MG63 (cell line): ENCODE measurements at regions not wholly inside any gene's neighbourhood (a gene's known extent, or its start where the extent isn't known, plus 50 kb on each side); places are given as distances from the start of the nearest gene placed in this dataset.
"Not testable (repeated sequence)": the region's sequence is repeated elsewhere in the genome, so short reads cannot be mapped to it uniquely, and the experiment has no call there.

ENCODE experiments used
- DNase-seq: peaks from one replicate; pipeline ENCODE4 v3.0.0-alpha.2; 2020
- H3K27me3 ChIP-seq: fragments of 250-450 bp; sonication (Bioruptor Pico); 2 replicates; pipeline ENCODE4 v1.5.1; 2020; ENCODE audit warnings: mild to moderate bottlenecking, moderate library complexity
- H3K36me3 ChIP-seq: fragments of 250-450 bp; sonication (Bioruptor Pico); 2 replicates; pipeline ENCODE4 v1.5.1; 2020; ENCODE audit warnings: mild to moderate bottlenecking, moderate library complexity
- H3K4me3 ChIP-seq: fragments of 250-450 bp; sonication (Bioruptor Pico); 2 replicates; pipeline ENCODE4 v1.5.1; 2020; ENCODE audit warnings: mild to moderate bottlenecking, moderate library complexity
- H3K9me3 ChIP-seq: fragments of 250-450 bp; sonication (Bioruptor Pico); 2 replicates; pipeline ENCODE4 v1.5.1; 2020; ENCODE audit warnings: mild to moderate bottlenecking, moderate library complexity

DNA sequence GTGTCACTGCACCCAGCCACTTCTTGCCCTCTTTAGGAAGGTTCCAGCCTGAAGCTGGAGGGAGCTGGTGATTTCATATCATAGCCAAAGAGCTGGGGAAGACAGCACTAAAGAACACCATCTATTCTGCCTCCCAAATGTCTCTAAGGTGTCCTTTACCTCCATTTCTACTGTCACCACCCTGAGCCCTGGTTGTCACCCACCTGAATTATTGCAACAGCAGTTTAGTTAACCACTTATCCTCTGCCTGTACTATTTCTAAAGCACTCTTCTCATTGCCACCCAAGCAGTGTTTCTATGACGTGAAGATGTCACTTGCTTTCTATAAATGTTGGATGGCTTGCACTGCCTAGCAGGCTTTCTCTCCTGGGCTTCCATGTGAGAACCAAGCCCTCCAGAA lies 69.4 kb upstream of the EED start:
- H3K27me3 ChIP-seq, result no peaks in the 10 kb centered on the region
- H3K4me3 ChIP-seq, result no peak overlapping the region

DNA sequence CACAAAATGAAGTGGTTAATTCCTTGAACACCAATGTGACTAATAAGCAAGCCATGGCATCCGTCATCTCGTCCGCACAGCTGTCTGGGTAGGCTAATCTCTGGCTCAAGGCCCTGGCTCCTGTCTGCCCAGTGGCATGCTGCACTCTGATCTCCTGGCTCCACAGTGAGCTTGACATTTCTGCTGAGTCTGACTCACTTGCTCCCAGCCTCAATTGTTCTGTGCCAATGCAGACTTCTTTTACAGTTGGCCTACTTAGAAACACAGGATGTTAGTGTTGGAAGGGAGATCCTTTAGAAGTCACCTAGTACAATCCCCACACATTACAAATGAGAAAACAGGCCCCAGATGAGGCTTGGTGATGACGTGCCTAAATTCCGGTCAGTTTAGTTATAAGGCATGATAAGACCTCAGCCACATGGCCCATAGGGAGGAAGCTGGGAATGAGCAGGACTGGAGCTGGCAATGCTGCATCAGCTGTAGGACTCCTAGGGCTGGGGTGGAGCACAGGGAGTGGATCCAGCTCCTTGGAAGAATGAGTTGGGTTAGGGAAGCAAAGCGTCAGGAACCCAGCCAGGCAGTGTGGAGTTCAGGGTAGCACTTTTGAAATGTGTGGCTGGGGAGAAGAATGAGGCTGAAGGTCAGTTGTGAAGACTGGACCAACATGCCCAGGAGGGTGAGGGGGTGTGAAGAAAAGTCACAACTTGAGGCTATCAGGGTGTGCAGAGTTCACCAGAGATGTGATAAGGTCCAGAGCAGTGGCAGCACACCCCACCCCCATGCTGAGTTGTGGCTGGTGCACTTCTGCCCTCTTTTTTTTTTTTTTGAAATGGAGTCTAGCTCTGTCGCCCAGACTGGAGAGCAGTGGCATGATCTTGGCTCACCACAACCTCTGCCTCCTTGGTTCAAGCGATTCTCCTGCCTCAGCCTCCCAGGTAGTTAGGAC lies 70.2 kb upstream of the EED start:
- H3K9me3 ChIP-seq, result 0 out of 2 replicates have a peak, but pooled peaks cover 2% of the 10 kb centered on the region
- no peaks in the 10 kb centered on the region for H3K27me3 ChIP-seq
- H3K36me3 ChIP-seq, result no peaks in the 10 kb centered on the region
- DNase-seq, result peak; percentile 99
- no peak overlapping the region for H3K4me3 ChIP-seq

More for the DNA sequence above, 69.4 kb upstream of the EED start:
- Histone ChIP-seq H3K36me3 (no peaks in the 10 kb centered on the region), H3K9me3 (0 out of 2 replicates have a peak, but pooled peaks cover 2% of the 10 kb centered on the region)
- DNase-seq, result no peak

DNA sequence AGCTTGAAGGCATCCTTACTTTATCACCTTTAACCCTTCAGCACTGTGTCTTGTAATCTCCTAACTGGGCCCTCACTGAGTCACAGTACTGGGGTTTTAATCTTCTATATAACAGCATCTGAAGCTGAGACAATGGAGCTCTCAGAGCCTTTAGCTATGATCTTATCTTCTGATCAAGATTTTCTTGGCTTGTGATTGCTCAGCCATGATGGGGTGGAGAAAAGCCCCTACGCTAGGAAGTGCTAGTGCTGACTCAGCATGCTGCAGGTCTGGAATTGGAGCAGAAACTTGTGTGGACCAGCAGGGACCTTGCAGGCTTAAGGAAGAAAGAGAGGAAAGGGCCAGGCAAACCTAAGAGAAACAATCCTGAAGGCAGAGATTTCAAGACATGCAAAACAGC lies 71.7 kb upstream of the EED start:
- no peak overlapping the region for H3K4me3 ChIP-seq
- no peaks in the 10 kb centered on the region for H3K27me3 ChIP-seq
- no peaks in the 10 kb centered on the region for H3K36me3 ChIP-seq
- H3K9me3 ChIP-seq, result no peaks in the 10 kb centered on the region
- no peak for DNase-seq

DNA sequence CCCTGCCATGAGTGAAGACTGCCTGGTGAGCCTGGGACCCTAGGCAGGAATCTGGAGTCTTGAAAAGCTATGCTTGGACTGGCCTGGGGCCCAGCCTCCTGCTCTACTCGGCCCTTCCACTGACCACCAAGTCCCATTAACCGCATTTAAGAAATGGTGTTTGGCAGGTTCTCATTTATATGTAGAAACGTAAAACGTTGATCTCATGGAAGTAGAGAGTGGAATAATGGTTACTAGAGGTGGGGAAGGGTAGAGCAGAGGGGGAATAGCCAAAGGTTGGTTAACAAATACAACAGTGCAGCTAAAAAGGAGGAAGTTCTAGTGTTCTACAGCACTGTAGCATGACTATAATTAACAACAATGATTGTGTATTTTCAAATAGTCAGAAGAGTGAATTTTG lies 72.9 kb upstream of the EED start:
- no peak overlapping the region for H3K4me3 ChIP-seq
- H3K9me3 ChIP-seq, result no peaks in the 10 kb centered on the region
- no peak for DNase-seq
- no peaks in the 10 kb centered on the region for H3K36me3 ChIP-seq
- no peaks in the 10 kb centered on the region for H3K27me3 ChIP-seq

DNA sequence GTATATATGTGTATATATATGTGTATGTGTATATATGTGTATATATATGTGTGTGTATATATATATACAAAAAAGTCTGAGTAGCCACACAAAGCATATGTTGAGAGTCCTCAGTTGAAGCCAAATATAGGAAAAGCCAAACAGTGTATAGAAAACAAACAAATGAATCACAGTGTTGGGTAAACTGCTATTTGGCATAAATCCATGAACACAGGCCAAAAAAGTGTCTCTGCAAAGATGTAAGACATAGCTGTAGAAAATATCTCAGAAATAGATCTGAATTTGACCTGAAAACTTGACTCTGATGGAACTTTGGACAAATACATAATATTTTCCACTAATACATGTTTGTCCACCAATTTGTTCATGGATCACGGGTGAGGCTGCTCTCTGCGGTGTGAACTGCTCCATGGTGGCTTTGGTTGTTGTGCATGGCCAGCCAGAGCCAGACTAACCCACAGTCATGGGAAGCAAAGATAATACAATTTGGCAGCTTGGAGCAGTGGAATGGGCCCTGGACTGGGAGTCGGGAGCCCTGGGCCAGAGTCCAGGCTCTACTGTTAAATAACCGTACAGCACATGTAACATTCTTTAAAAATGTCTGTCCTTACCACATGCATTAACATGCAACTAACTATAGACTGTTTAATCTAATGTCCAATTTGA lies 76.9 kb upstream of the EED start:
- Histone ChIP-seq H3K36me3 (no peaks in the 10 kb centered on the region), H3K4me3 (no peak overlapping the region), H3K9me3 (no peaks in the 10 kb centered on the region), H3K27me3 (no peaks in the 10 kb centered on the region)
- DNase-seq, result peak; percentile 19

DNA sequence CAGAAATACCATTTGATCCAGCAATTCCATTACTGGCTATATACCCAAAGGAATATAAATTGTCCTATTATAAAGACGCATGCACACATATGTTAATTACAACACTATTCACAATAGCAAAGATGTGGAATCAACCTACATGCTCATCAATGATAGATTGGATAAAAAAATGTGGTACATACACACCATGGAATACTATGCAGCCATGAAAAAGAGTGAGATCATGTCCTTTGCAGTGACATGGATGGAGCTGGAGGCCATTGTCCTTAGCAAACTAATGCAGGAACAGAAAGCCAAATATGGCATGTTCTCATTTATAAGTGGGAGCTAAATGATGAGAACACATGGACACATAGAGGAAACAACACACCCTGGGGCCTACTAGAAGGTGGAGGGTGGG lies 78.3 kb upstream of the EED start:
- DNase-seq, H3K36me3 ChIP-seq, H3K27me3 ChIP-seq, H3K9me3 ChIP-seq, H3K4me3 ChIP-seq: not testable (repeated sequence)

DNA sequence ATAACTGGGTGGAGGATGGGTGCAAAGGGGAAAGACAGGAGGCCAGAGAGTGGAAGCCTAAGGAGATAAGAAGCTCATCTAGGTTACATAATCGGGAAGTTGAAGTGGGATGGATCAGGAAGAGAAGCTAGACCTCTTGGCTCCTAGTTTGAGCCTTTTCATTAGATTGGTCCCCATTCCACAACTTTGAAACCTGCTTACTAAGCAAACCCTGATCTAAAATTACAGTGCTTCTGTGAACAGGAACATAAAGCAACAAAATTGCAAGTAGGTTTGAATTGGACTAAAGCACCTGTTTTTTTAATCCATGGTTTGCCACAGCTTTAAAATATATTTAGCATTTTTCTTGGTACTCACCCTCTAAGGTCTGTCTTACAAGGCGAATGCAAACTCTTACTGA lies 80.4 kb upstream of the EED start:
- DNase-seq, result no peak
- no peaks in the 10 kb centered on the region for H3K27me3 ChIP-seq
- no peak overlapping the region for H3K4me3 ChIP-seq
- no peaks in the 10 kb centered on the region for H3K36me3 ChIP-seq
- H3K9me3 ChIP-seq, result no peaks in the 10 kb centered on the region

DNA sequence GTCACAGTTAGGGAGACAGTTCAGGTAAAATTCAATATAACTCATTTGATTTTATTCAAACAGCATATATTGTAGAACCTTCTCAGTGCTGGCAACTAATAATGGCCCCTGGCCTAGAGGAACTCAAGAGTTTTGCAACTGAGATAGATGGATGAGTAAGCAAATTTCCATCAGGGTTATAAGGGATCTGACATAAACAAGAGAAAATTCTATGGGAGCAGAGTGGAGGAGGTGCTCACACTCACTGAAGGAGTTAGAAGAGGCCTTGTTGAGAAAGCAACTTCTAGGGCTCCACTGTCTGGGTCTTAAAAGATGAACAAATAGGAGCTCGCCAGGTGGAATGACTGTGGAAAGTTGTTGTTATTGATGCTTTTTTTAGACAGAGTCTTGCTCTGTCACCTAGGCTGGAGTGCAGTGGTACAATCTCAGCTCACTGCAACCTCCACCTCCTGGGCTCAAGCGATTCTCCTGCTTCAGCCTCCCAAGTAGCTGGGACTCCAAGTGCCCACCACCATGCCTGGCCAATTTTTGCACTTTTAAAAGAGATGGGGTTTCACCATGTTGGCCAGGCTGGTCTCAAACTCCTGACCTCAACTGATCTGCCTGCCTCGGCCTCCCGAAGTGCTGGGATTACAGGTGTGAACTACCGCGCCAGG lies 81.2 kb upstream of the EED start:
- H3K36me3 ChIP-seq, H3K9me3 ChIP-seq, DNase-seq, H3K27me3 ChIP-seq, H3K4me3 ChIP-seq: not testable (repeated sequence)

DNA sequence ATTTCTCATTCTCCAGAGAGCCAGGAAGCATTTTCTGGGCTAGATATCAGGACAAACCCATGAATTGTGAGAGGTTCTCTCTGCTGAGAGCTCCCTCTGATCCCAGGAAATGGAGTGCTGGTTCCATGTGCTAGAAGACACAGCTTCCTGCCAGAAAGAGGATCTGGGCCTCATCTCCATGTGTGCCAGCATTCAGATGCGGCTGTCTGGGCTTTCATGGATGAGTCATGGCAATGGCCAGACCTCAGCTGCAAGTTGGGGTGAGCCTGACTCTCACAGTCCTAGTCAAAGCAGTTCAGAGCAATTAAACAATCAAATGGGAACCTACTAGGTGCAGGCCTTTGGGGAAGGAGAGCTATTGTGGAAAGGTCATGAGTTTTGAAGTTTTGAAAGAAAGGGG lies 82.3 kb upstream of the EED start:
- peak; percentile 90 for DNase-seq
- H3K36me3 ChIP-seq, result no peaks in the 10 kb centered on the region
- no peak overlapping the region for H3K4me3 ChIP-seq
- no peaks in the 10 kb centered on the region for H3K9me3 ChIP-seq
- H3K27me3 ChIP-seq, result no peaks in the 10 kb centered on the region

DNA sequence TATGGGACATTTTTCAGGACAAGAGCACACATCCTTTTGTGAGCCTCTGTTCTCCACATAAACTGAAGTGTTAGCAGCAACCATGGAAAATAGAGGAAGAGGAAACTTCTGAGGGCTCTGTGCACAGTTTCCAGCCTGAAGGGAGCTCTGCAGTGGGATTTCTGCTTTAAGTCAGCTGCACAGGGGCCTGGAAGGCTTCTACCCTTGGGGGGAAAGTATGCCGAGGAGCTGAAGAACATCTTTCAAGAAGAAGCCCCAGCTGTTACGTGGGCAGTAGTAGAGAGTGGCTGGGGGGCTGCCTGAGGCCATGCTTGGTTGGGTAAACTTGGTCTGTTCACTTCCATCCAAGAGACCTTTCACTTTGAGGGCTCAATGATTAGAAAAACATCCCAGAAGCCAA lies 82.7 kb upstream of the EED start:
- H3K9me3 ChIP-seq, result no peaks in the 10 kb centered on the region
- H3K36me3 ChIP-seq, result no peaks in the 10 kb centered on the region
- no peaks in the 10 kb centered on the region for H3K27me3 ChIP-seq
- no peak for DNase-seq
- no peak overlapping the region for H3K4me3 ChIP-seq

DNA sequence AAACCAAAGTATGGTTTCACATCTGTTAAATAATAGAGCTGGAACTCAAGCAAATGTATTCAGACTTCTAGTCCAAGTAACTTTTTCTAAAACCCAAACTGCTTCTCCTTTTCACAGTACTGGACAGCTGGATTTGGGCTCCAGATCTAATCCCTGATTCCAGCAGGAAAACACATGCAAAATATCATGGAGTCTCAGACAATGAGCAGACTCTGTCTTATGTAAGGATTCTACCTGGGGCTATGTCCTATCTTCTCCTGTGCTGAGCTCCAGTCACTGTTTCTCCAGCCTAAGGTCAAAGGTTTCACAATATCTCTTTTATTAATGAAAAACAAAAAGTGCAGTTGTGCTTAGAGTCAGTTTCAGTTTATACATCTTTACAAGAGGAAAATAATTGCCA lies 83.2 kb upstream of the EED start:
- Histone ChIP-seq H3K27me3 (no peaks in the 10 kb centered on the region), H3K36me3 (no peaks in the 10 kb centered on the region), H3K9me3 (no peaks in the 10 kb centered on the region), H3K4me3 (no peak overlapping the region)
- DNase-seq, result no peak

DNA sequence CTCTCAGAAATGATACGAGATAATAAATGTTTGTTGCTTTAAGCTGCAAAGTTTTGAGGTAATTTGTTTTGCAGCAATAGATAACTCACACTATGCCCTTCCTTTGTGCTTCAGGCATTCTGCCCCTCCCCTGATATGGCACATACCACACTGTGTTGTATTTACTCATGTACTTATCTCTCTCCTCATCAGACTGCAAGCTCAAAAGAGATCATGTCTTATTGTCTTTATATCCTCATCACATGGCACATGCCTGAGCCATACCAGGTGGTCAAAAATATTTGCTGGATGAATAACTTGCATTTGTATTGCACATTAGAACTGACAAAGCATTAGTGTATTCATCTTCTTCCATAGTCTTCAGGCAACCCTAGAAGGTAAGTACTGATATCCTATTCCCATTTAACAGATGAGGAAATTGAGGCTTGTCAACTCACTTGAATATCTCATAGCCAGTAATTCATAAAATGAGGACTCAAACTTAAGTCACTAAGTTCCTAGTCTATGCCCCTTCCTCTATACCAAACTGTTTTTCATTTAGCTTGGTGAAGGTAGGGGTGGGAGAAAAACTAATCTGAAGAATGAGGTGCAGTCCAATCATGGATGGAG lies 83.9 kb upstream of the EED start:
- no peaks in the 10 kb centered on the region for H3K9me3 ChIP-seq
- H3K27me3 ChIP-seq, result no peaks in the 10 kb centered on the region
- no peak overlapping the region for H3K4me3 ChIP-seq
- peak; percentile 37 for DNase-seq
- no peaks in the 10 kb centered on the region for H3K36me3 ChIP-seq

DNA sequence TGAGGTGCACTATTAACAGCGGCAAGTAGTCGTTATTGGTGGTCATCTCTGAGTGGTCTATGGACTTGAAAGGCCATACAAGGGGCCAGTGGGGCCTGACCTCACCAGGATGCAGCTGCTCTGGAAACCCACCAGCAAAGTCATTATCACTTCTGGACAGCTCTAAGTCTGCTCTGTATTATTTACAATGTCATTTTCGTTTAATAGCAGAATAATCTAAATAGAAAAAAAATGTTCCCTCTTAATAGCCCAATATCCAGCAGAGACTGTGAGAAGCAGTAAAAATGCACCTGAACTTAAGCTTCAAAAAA lies 85.0 kb upstream of the EED start:
- Histone ChIP-seq H3K4me3 (no peak overlapping the region), H3K27me3 (no peaks in the 10 kb centered on the region), H3K36me3 (no peaks in the 10 kb centered on the region), H3K9me3 (no peaks in the 10 kb centered on the region)
- DNase-seq, result no peak

DNA sequence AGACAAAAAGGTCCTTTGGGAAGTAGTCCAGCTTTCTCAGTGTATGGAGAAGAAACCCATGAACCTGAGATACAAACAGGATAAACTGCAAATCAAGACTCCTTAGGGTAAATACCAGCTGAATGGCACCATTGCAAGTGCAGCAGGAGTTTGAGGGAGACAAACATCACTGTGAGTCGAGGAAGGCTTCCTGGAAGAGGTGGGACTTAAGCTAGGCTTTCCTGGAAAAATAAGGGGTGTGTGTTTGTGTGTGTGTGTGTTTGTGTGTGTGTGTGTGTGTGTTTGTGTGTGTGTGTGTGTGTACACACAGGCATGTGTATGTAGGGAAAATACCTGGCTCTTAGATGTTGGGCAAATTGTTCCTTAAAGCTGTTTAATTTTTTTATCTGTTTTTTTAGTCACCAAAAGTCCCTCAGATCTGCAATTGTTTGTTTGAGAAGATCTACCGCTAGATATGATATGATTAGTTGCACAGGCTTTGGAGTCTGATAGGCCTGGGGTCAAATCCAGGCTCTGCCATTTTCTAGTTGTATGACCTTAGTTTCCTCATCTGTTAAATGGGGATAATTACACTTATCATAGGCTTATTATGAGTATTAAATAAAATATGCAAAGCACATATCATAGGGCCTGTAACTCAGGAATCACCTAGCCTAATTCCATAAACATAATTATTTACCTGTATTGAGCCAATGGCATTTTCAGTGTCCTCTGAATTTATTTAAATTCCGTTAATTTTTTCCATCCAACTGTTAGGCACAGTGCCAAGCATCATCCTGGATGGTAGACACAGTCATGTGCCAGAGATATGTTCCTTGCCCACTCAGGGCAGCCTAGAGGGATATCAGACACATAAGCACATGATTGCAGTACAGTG lies 85.6 kb upstream of the EED start:
- Histone ChIP-seq H3K27me3 (no peaks in the 10 kb centered on the region), H3K4me3 (no peak overlapping the region), H3K36me3 (no peaks in the 10 kb centered on the region), H3K9me3 (no peaks in the 10 kb centered on the region)
- DNase-seq, result no peak

DNA sequence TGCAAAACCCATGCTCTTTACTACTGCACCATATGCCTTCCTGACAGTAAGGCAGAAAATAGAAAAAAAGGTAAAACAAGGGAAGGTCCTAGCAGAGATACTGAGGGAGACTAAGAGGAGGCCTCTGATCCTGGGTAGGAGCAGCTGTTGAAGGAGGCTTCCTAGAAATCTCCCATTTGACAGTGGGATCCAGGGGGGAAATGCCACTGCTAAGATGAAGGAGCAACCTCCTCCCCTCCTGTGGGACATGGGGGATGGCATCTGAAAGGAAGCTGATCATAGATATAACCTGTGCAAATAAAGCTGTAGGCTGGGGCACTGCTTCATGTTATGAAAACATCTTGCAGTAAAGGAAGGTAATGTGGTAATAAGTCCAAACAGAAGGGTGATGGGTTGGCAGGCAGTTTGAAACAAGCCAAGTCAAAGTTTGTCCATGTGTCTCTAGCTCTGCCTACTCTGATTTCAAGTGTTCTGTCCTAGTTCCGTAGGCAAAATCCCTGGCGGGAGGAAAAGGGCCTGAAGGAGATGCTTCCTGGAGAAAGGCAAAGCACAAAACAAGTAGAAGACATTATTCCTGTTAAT lies 86.7 kb upstream of the EED start:
- DNase-seq, result no peak
- Histone ChIP-seq H3K9me3 (no peaks in the 10 kb centered on the region), H3K27me3 (no peaks in the 10 kb centered on the region), H3K36me3 (no peaks in the 10 kb centered on the region), H3K4me3 (no peak overlapping the region)

DNA sequence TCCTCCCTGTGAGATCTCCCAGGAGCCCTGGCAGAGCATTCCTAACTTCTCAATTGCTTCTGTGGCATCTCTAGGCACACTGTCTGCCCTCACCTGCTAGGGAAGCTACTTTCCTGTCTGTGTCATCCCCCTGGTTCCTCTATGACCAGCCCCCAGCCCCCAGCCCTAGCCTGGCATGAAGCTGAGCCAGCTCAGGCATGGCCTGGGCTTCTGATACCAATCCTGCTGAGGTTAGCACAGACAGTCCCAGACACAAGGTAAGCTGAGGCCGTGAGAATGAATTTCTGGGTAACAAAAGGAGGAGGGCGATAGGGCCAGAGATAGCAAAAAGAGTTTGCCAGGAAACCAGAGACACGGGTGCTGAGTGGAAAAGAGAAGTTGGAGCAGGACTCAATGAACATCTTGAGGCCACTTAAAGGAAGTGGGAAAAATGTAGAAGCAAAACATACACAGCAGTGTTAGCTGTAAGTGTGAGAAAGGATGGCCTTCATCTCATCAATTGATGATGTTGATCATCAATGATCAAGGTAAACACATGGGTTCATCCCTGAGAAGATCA lies 87.6 kb upstream of the PICALM start:
- Histone ChIP-seq H3K4me3 (no peak overlapping the region), H3K36me3 (no peaks in the 10 kb centered on the region), H3K9me3 (no peaks in the 10 kb centered on the region), H3K27me3 (no peaks in the 10 kb centered on the region)
- no peak for DNase-seq
